ENCODE measurements at regions not wholly inside any gene's neighbourhood (a gene's known extent, or its start where the extent isn't known, plus 50 kb on each side); places are given as distances from the start of the nearest gene placed in this dataset.

DNA sequence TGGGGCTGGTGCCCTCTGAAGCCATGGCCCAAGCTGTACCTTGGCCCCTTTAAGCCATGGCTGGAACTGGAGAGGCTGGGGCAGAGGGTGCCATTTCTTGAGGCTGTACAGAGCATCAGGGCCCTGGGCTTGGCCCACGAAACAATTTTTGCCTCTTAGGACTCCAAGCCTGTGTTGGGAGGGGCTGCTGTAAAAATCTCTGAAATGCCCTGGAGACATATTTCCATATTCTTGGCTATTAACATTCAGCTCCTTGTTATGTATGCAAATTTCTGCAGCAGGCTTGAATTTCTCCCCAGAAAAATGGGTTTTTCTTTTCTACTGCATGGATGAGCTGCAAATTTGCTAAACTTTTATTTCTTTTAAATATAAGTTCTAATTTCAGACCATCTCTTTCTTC lies 834.0 kb downstream of the DSC3 start:
- BruUV-seq (replicated peaks): no TSS peak
- POLR2A ChIA-PET: no interaction called here
- H4K20me1 ChIP-seq (ENCODE audit: control insufficient read depth, insufficient read depth): no peaks in the 10 kb centered on the region
- DNase-seq (ENCODE audit: low read depth, low spot score) (no peak), FAIRE-seq (no peak), ATAC-seq (no peak)
- TF ChIP-seq EP300 (IDR thresholded peaks at IDR 0.05; ENCODE audit: borderline replicate concordance in 1 of 2, control insufficient read depth in 1 of 2, low read depth in 2 of 2, low read length in 2 of 2) (no peak), ZBTB40 (IDR thresholded peaks at IDR 0.05; ENCODE audit: borderline replicate concordance) (no peak), CEBPB (IDR thresholded peaks at IDR 0.05; ENCODE audit: borderline replicate concordance in 1 of 2, low read depth in 2 of 2, low read length in 2 of 2) (no peak), MYB (IDR thresholded peaks at IDR 0.05; ENCODE audit: borderline replicate concordance, low read depth, low read length) (no peak), NR2C1 (IDR thresholded peaks at IDR 0.05) (no peak), RBBP5 (conservative IDR thresholded peaks at IDR 0.05) (no peak), JUNB (IDR thresholded peaks at IDR 0.05) (no peak), ZSCAN29 (IDR thresholded peaks at IDR 0.05) (no peak), IKZF2 (IDR thresholded peaks at IDR 0.05) (no peak), TARDBP (IDR thresholded peaks at IDR 0.05; ENCODE audit: borderline replicate concordance) (no peak), MTA3 (IDR thresholded peaks at IDR 0.05; ENCODE audit: borderline replicate concordance, low read length) (no peak), EZH2 (IDR thresholded peaks at IDR 0.05; ENCODE audit: borderline replicate concordance, control insufficient read depth, low read depth, low read length) (no peak)
- SMC1A ChIA-PET (ENCODE audit: uncharacterized antibody, unreplicated experiment): no interaction called here
- H3K36me3 ChIP-seq (ENCODE audit: control insufficient read depth in 2 of 2, insufficient read depth in 2 of 2, low read length in 1 of 2): no peaks in the 10 kb centered on the region
- CTCF ChIA-PET: no interaction called here
- H3K27me3 ChIP-seq (replicated peaks in 1 of 2; ENCODE audit: control insufficient read depth in 2 of 2, insufficient read depth in 2 of 2, low read length in 1 of 2): no peaks in the 10 kb centered on the region
- RAD21 ChIA-PET (ENCODE audit: unreplicated experiment): no interaction called here
- no peak overlapping the region for H3K4me2 ChIP-seq (ENCODE audit: control insufficient read depth, insufficient read depth)
- no peaks in the 10 kb centered on the region for H3K4me1 ChIP-seq (ENCODE audit: control insufficient read depth, insufficient read depth, low read length)
- no peak overlapping the region for H3K4me3 ChIP-seq
- no peaks in the 10 kb centered on the region for H3K9me3 ChIP-seq (replicated peaks; ENCODE audit: control insufficient read depth, insufficient read depth, low read length)
- WGBS (ENCODE audit: insufficient coverage, insufficient replicate concordance, low lambda C conversion rate, missing lambda C conversion rate): 0% methylated on average over 1 of the region's 1 CpG
- no peak overlapping the region for H3K9ac ChIP-seq (ENCODE audit: control insufficient read depth, insufficient read depth, low read length)
- intact Hi-C loops (cut with micrococcal nuclease; ENCODE audit: unreplicated experiment) (no loop called here), in situ Hi-C loops (cut with MboI) (no loop called here)
- H3K27ac ChIP-seq (ENCODE audit: control insufficient read depth, insufficient read depth): no peak overlapping the region
- H3K79me2 ChIP-seq (ENCODE audit: control insufficient read depth, insufficient read depth, low read length): no peaks in the 10 kb centered on the region
- no peak overlapping the region for H2AFZ ChIP-seq (ENCODE audit: control insufficient read depth, low read depth, low read length)
